ENCODE measurements at regions not wholly inside any gene's neighbourhood (a gene's known extent, or its start where the extent isn't known, plus 50 kb on each side); places are given as distances from the start of the nearest gene placed in this dataset.

- DNase-seq (ENCODE audit: extremely low read depth, low read depth) = no peak
- TF ChIP-seq, protein P1, sequence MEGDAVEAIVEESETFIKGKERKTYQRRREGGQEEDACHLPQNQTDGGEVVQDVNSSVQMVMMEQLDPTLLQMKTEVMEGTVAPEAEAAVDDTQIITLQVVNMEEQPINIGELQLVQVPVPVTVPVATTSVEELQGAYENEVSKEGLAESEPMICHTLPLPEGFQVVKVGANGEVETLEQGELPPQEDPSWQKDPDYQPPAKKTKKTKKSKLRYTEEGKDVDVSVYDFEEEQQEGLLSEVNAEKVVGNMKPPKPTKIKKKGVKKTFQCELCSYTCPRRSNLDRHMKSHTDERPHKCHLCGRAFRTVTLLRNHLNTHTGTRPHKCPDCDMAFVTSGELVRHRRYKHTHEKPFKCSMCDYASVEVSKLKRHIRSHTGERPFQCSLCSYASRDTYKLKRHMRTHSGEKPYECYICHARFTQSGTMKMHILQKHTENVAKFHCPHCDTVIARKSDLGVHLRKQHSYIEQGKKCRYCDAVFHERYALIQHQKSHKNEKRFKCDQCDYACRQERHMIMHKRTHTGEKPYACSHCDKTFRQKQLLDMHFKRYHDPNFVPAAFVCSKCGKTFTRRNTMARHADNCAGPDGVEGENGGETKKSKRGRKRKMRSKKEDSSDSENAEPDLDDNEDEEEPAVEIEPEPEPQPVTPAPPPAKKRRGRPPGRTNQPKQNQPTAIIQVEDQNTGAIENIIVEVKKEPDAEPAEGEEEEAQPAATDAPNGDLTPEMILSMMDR (IDR thresholded peaks at IDR 0.05; ENCODE audit: low read depth, low read length) = no peak
Observed at GRCh38 chr2:38165698-38166097, 89.7 kb upstream of the CYP1B1 start.

DNA sequence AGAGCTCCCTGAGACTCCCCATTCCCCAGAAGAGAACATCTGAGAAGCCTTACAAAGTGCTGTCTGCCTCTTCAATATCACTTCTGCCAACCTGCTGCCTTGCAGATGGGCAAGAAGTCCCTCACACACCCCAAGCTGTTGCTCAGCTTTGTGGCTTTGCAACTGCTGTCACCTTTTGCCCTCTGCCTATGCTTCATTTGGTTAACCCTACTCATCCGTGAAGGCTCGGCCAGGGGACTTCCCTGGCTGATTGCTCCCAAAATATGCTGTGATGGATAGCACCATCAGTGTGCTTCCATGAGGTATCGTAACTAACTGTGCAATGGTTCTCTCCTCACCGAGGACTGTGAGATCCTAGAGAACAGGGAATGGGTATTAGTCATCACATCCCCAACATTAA lies 88.9 kb upstream of the CYP1B1 start:
- no peak for DNase-seq (ENCODE audit: extremely low read depth, low read depth)
- TF ChIP-seq, protein P1 (IDR thresholded peaks at IDR 0.05; ENCODE audit: low read depth, low read length) = no peak

GRCh38 chr2:38163579-38163978 lies 87.6 kb upstream of the CYP1B1 start:
- DNase-seq (ENCODE audit: extremely low read depth, low read depth) = no peak
- TF ChIP-seq, protein P1 (IDR thresholded peaks at IDR 0.05; ENCODE audit: low read depth, low read length) = no peak

GRCh38 chr2:38163006-38163405 lies 87.1 kb upstream of the CYP1B1 start:
- TF ChIP-seq, protein P1 (IDR thresholded peaks at IDR 0.05; ENCODE audit: low read depth, low read length) = no peak
- DNase-seq (ENCODE audit: extremely low read depth, low read depth) = no peak

- DNase-seq (ENCODE audit: extremely low read depth, low read depth) = no peak
Observed at GRCh38 chr2:38160516-38160915, 84.6 kb upstream of the CYP1B1 start.

DNA sequence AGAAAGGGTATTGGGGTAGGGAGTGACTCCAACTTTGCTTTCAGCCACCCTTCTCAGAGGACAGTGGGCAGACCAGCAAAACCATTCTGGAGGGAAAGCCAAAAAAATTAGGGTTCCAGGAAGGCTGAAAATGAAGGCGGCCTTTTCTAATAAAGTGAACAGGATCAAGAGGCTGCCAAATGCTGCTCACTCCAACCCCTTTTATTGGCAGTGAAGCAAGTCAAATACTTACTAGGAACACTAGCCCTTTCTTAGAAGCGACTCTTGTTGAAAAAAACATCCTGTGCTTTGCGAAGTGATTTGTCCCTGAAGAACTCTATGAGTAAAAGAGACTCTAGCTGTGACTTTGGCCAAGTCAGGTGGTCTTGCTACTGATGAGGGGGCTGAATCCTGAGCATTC lies 83.6 kb upstream of the CYP1B1 start:
- TF ChIP-seq, protein P1 (IDR thresholded peaks at IDR 0.05; ENCODE audit: low read depth, low read length) = no peak
- DNase-seq (ENCODE audit: extremely low read depth, low read depth) = no peak

More at GRCh38 chr2:38160516-38160915, 84.6 kb upstream of the CYP1B1 start:
- TF ChIP-seq, protein P1 (IDR thresholded peaks at IDR 0.05; ENCODE audit: low read depth, low read length) = no peak

DNA sequence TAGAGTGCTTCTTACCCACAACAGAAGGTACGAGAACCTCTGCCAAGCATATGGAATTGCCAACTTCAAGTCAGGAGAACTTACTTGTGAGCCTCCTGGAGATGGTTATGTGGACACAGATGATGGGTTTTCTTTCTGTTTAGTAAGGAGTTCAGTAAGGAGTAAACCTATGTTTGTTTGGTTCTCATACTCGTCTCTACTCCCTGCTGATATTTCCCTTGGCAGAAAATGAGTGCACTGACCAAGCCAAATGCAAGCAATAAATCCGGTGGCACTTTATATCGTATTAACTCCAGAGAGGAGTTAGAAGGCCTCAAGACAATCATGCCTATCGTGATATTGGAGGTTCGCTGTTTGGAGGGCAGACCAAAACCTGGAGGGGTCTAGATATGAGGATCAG lies 83.2 kb upstream of the CYP1B1 start:
- DNase-seq (ENCODE audit: extremely low read depth, low read depth) = no peak
- TF ChIP-seq, protein P1 (IDR thresholded peaks at IDR 0.05; ENCODE audit: low read depth, low read length) = no peak

Data from AG09319 (cell line).